Ovary (tissue), 3 donors: ENCODE measurements at regions not wholly inside any gene's neighbourhood (a gene's known extent, or its start where the extent isn't known, plus 50 kb on each side); places are given as distances from the start of the nearest gene placed in this dataset.

ENCODE experiments used
- CTCF ChIP-seq, 3 donors: fragments of 450-650 bp in 2 of 3; fragments of 200-600 bp in 1 of 3; IDR thresholded peaks; one replicate each; pipeline versions ENCODE4 v1.5.1 to v1.8.0; 2016 to 2022; ENCODE audit warnings: antibody characterized with exemption in 3 of 3, mild to moderate bottlenecking in 1 of 3
- EP300 ChIP-seq: sonication (generic); formaldehyde crosslinking; IDR thresholded peaks from one replicate; pipeline ENCODE4 v1.6.1; 2017; ENCODE audit warnings: antibody characterized with exemption
- POLR2A ChIP-seq: fragments of 450-650 bp; IDR thresholded peaks from one replicate; pipeline ENCODE4 v1.6.1; 2017; ENCODE audit warnings: antibody characterized with exemption, mild to moderate bottlenecking, moderate library complexity
- donor health status: DM: no; HTN: no; CAD: no.

- TF ChIP-seq EP300 (no peak), CTCF (IDR thresholded peaks at IDR 0.05) (no peak), POLR2A (no peak)
Measured at GRCh38 chr12:83841620-83842019, 1071.0 kb downstream of the SLC6A15 start.
